Right lobe of liver (tissue), 4 donors: ENCODE measurements at regions not wholly inside any gene's neighbourhood (a gene's known extent, or its start where the extent isn't known, plus 50 kb on each side); places are given as distances from the start of the nearest gene placed in this dataset.

Source experiments
- CTCF ChIP-seq, 4 donors: fragments of 200-600 bp in 3 of 4; fragments of 450-650 bp in 1 of 4; IDR thresholded peaks; one replicate each; pipeline versions ENCODE4 v1.5.1 to v1.8.0; 2016 to 2022; ENCODE audit warnings: antibody characterized with exemption in 4 of 4, mild to moderate bottlenecking in 2 of 4
- POLR2A ChIP-seq: fragments of 450-650 bp; IDR thresholded peaks from one replicate; pipeline ENCODE4 v1.6.1; 2017; ENCODE audit warnings: antibody characterized with exemption, mild to moderate bottlenecking
- donor health status: DM: no; HTN: no; CAD: no.
- donor health status: DM: no; HTN: no; CAD: no.
- donor health status: DM: no; HTN: yes; CAD: no.

DNA sequence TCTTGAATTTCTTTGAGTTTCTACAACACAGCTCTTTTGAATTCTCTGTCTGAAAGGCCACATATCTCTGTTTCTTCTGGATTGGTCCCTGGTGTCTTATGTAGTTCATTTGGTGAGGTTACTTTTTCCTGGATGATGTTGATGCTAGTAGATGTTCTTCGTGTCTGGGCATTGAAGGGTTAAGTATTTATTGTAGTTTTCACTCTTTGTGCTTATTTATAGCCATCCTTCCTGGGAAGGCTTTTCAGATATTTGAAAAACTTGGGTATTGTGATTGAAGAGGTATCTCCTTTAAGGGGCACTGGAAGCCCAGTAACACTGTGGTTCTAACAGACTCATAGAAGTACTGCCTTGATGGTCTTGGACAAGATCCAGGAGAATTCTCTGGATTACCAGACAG is 338.5 kb upstream of the SPRY2 start:
- TF ChIP-seq POLR2A (no peak), CTCF (IDR thresholded peaks at IDR 0.05) (no peak)
